Hepatocyte (in vitro differentiated cells): ENCODE measurements at regions not wholly inside any gene's neighbourhood (a gene's known extent, or its start where the extent isn't known, plus 50 kb on each side); places are given as distances from the start of the nearest gene placed in this dataset.

Experiments
- DNase-seq: peaks from one replicate; pipeline ENCODE4 v3.0.0-alpha.2; 2016; ENCODE audit warnings: low spot score
- H2AFZ ChIP-seq: fragments of 200-600 bp; sonication (generic); 2 replicates; pipeline ENCODE4 v1.6.0; 2016; ENCODE audit warnings: antibody characterized with exemption, mild to moderate bottlenecking
- H3K27ac ChIP-seq: fragments of 200-600 bp; sonication (generic); 2 replicates; pipeline ENCODE4 v1.5.1; 2016; ENCODE audit warnings: mild to moderate bottlenecking
- H3K27me3 ChIP-seq: fragments of 200-600 bp; sonication (generic); 2 replicates; pipeline ENCODE4 v1.6.1; 2016
- H3K36me3 ChIP-seq: fragments of 200-600 bp; sonication (generic); replicated peaks from 2 replicates; pipeline ENCODE4 v1.5.1; 2016; ENCODE audit warnings: low read depth; ENCODE audit not compliant: insufficient read depth
- H3K4me1 ChIP-seq: fragments of 200-600 bp; sonication (generic); 2 replicates; pipeline ENCODE4 v1.5.1; 2016; ENCODE audit warnings: mild to moderate bottlenecking, moderate library complexity; ENCODE audit not compliant: insufficient read depth
- H3K4me2 ChIP-seq: fragments of 200-600 bp; sonication (generic); 2 replicates; pipeline ENCODE4 v1.6.0; 2016
- H3K4me3 ChIP-seq: fragments of 200-600 bp; sonication (generic); 2 replicates; pipeline ENCODE4 v1.5.1; 2016; ENCODE audit warnings: mild to moderate bottlenecking
- H3K79me2 ChIP-seq: fragments of 200-600 bp; sonication (generic); 2 replicates; pipeline ENCODE4 v1.6.0; 2017; ENCODE audit warnings: mild to moderate bottlenecking
- H3K9me2 ChIP-seq: fragments of 200-600 bp; sonication (generic); replicated peaks from 2 replicates; pipeline ENCODE4 v1.6.0; 2017; ENCODE audit warnings: mild to moderate bottlenecking; ENCODE audit not compliant: insufficient read depth
- H3K9me3 ChIP-seq: fragments of 200-600 bp; sonication (generic); 2 replicates; pipeline ENCODE4 v1.5.1; 2016; ENCODE audit warnings: low read depth, mild to moderate bottlenecking
- H4K20me1 ChIP-seq: fragments of 200-600 bp; sonication (generic); 2 replicates; pipeline ENCODE4 v1.6.0; 2016; ENCODE audit warnings: mild to moderate bottlenecking; ENCODE audit not compliant: insufficient read depth, poor library complexity, severe bottlenecking
- CTCF ChIP-seq: fragments of 200-600 bp; sonication (generic); IDR thresholded peaks from 2 replicates; pipeline ENCODE4 v1.5.1; 2016; ENCODE audit warnings: antibody characterized with exemption, mild to moderate bottlenecking; ENCODE audit not compliant: poor library complexity
- EZH2 ChIP-seq: fragments of 200-600 bp; sonication (generic); IDR thresholded peaks from 2 replicates; pipeline ENCODE4 v1.6.1; 2016; ENCODE audit warnings: antibody characterized with exemption, mild to moderate bottlenecking, borderline replicate concordance
- EZH2phosphoT487 ChIP-seq: fragments of 200-600 bp; sonication (generic); IDR thresholded peaks from one replicate; pipeline ENCODE4 v1.6.1; 2018; ENCODE audit warnings: antibody characterized with exemption, mild to moderate bottlenecking, low read depth, moderate library complexity; ENCODE audit not compliant: unreplicated experiment, severe bottlenecking
- WGBS: methylation state at CpG from one replicate; pipeline ENCODE4 v1.1.6; 2016; ENCODE audit warnings: low lambda C conversion rate; ENCODE audit errors: missing lambda C conversion rate; 5-methylcytosine and 5-hydroxymethylcytosine counted together

- no peaks in the 10 kb centered on the region for H3K4me1 ChIP-seq
- H3K27me3 ChIP-seq, result no peaks in the 10 kb centered on the region
- H3K36me3 ChIP-seq, result no peaks in the 10 kb centered on the region
- no peak overlapping the region for H3K4me2 ChIP-seq
- 90% methylated on average over 3 of the region's 3 CpGs for WGBS
- no peak overlapping the region for H3K27ac ChIP-seq
- TF ChIP-seq CTCF, result no peak
- TF ChIP-seq EZH2, result no peak
- TF ChIP-seq EZH2phosphoT487, result no peak
- DNase-seq, result no peak
- no peaks in the 10 kb centered on the region for H3K9me3 ChIP-seq
- H2AFZ ChIP-seq, result no peak overlapping the region
- no peak overlapping the region for H3K4me3 ChIP-seq
- H4K20me1 ChIP-seq, result no peaks in the 10 kb centered on the region
- no peaks in the 10 kb centered on the region for H3K9me2 ChIP-seq
- H3K79me2 ChIP-seq, result no peaks in the 10 kb centered on the region
These were observed 1423.6 kb downstream of the AACS start for GRCh38 chr12:126488806-126489205.

- WGBS, result 50% methylated on average over 7 of the region's 7 CpGs
- Histone ChIP-seq H3K4me3 (no peak overlapping the region), H3K27me3 (no peaks in the 10 kb centered on the region), H3K9me3 (no peaks in the 10 kb centered on the region), H3K4me2 (no peak overlapping the region), H4K20me1 (no peaks in the 10 kb centered on the region), H3K36me3 (no peaks in the 10 kb centered on the region), H3K9me2 (no peaks in the 10 kb centered on the region), H3K27ac (no peak overlapping the region), H2AFZ (no peak overlapping the region), H3K4me1 (no peaks in the 10 kb centered on the region), H3K79me2 (no peaks in the 10 kb centered on the region)
- TF ChIP-seq EZH2phosphoT487 (no peak), EZH2 (no peak), CTCF (no peak)
- DNase-seq, result no peak
These were observed 1426.9 kb downstream of the AACS start for GRCh38 chr12:126492181-126492580.

GRCh38 chr12:126493366-126494108 is 1428.3 kb downstream of the AACS start:
- Histone ChIP-seq H3K9me3 (no peaks in the 10 kb centered on the region), H3K4me2 (no peak overlapping the region), H3K27me3 (no peaks in the 10 kb centered on the region), H3K4me1 (no peaks in the 10 kb centered on the region), H2AFZ (no peak overlapping the region), H3K79me2 (no peaks in the 10 kb centered on the region), H3K4me3 (no peak overlapping the region), H3K9me2 (no peaks in the 10 kb centered on the region), H3K27ac (no peak overlapping the region), H3K36me3 (no peaks in the 10 kb centered on the region), H4K20me1 (no peaks in the 10 kb centered on the region)
- WGBS, result 53% methylated on average over 6 of the region's 6 CpGs
- DNase-seq, result peak; percentile 12
- TF ChIP-seq EZH2 (no peak), CTCF (no peak), EZH2phosphoT487 (no peak)

GRCh38 chr12:126496201-126496600 is 1431.0 kb downstream of the AACS start:
- Histone ChIP-seq H3K27me3 (no peaks in the 10 kb centered on the region), H3K79me2 (no peaks in the 10 kb centered on the region), H4K20me1 (no peaks in the 10 kb centered on the region), H3K4me1 (no peaks in the 10 kb centered on the region), H3K9me2 (no peaks in the 10 kb centered on the region), H3K27ac (no peak overlapping the region), H3K36me3 (no peaks in the 10 kb centered on the region), H3K4me2 (no peak overlapping the region), H3K9me3 (no peaks in the 10 kb centered on the region), H2AFZ (no peak overlapping the region), H3K4me3 (no peak overlapping the region)
- WGBS, result 84% methylated on average over 3 of the region's 3 CpGs
- no peak for TF ChIP-seq EZH2phosphoT487
- TF ChIP-seq CTCF, result no peak
- DNase-seq, result no peak
